RWPE1 (cell line): ENCODE measurements at regions not wholly inside any gene's neighbourhood (a gene's known extent, or its start where the extent isn't known, plus 50 kb on each side); places are given as distances from the start of the nearest gene placed in this dataset.

Source experiments
- CTCF ChIA-PET: fragments of 350-600 bp; sonication (Branson Sonifier 250); formaldehyde crosslinking; extraction: SDS; loops from one replicate; lab custom pipeline; 2021; lab: Yijun Ruan, JAX
- POLR2A ChIA-PET: fragments of 400-600 bp; formaldehyde crosslinking; extraction: SDS; loops from one replicate; lab custom pipeline; 2020; ENCODE audit warnings: antibody characterized with exemption; ENCODE audit not compliant: low non-redundant PET; lab: Yijun Ruan, JAX
- DNase-seq: peaks from one replicate; pipeline ENCODE4 v3.0.0; 2012; ENCODE audit warnings: low spot score
- H3K27ac ChIP-seq: fragments of 450-650 bp; 2 replicates; pipeline ENCODE4 v1.5.1; 2017
- TF ChIP-seq, protein P1 (sequence below): fragments of 450-650 bp; conservative IDR thresholded peaks from 2 replicates; pipeline ENCODE4 v1.5.1; 2017; ENCODE audit warnings: low read depth, mild to moderate bottlenecking

DNA sequence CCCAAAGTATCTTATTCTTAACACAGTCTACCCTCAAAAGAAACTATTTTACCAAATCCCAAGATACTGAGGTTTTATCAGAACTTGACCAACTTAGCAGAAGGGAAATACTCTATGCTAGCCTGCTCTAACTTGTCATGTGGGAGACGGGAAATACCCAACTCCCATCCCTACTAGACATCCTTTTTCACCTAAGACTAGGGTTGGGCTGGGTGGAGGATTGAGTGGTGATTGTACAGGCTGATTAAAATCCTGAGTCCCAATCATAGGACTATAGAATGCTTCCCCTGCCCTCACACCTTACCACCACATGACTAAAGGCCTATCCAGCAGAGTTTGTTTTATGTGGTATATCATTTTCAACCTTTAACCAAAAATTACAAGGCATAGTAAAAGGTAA is 786.5 kb downstream of the TAF11L14 start:
- POLR2A ChIA-PET: no interaction called here
- CTCF ChIA-PET: no interaction called here
- no peak overlapping the region for H3K27ac ChIP-seq
- no peak for DNase-seq
- TF ChIP-seq, protein P1, sequence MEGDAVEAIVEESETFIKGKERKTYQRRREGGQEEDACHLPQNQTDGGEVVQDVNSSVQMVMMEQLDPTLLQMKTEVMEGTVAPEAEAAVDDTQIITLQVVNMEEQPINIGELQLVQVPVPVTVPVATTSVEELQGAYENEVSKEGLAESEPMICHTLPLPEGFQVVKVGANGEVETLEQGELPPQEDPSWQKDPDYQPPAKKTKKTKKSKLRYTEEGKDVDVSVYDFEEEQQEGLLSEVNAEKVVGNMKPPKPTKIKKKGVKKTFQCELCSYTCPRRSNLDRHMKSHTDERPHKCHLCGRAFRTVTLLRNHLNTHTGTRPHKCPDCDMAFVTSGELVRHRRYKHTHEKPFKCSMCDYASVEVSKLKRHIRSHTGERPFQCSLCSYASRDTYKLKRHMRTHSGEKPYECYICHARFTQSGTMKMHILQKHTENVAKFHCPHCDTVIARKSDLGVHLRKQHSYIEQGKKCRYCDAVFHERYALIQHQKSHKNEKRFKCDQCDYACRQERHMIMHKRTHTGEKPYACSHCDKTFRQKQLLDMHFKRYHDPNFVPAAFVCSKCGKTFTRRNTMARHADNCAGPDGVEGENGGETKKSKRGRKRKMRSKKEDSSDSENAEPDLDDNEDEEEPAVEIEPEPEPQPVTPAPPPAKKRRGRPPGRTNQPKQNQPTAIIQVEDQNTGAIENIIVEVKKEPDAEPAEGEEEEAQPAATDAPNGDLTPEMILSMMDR: no peak

DNA sequence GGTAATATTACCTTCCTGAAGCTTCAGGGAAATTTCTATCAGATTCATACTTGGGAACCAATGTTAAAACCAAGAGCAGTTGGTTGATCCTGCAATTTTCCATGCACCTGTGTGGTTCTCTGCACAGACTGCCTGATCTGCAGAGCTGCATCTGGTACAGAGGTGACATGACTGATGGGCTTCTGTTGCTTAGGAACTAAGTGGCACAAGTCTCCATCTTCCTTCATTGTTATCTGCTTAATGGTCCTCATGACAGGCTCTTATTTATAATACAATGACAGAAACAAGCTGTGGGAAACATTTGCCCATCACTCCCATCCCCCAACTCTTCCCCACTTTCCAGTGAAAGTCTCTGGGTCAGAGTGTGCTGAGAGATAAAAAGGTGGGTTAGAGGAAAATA is 799.1 kb downstream of the TAF11L14 start:
- DNase-seq: no peak
- H3K27ac ChIP-seq: no peak overlapping the region
- CTCF ChIA-PET: interaction anchor here (0.7 kb wide), 1 partner anchor 40 kb away, joined by 3 read pairs; no protein-coding TSS in a partner anchor
- POLR2A ChIA-PET: no interaction called here
- TF ChIP-seq, protein P1: no peak

DNA sequence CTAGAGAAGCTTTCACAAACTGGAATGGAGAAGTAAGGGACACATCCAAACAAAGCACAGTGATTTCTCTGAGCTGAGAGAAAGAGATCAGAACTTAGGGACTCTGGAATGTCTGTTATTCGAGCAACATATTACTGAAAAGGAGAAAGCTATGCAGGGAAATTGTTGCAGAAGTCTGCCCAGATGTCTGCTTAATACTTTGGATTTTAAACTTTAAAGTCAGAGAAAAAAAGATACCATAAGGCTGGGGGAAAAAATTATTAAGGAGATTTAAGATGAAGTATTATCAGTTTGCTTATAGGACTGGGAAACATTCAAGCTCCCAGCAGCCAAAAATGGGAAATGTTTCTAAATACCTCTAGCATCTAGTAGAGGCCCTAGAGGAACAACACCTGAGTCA is 803.9 kb downstream of the TAF11L14 start:
- ChIA-PET CTCF (no interaction called here), POLR2A (no interaction called here)
- TF ChIP-seq, protein P1: no peak
- no peak for DNase-seq
- H3K27ac ChIP-seq: no peak overlapping the region

DNA sequence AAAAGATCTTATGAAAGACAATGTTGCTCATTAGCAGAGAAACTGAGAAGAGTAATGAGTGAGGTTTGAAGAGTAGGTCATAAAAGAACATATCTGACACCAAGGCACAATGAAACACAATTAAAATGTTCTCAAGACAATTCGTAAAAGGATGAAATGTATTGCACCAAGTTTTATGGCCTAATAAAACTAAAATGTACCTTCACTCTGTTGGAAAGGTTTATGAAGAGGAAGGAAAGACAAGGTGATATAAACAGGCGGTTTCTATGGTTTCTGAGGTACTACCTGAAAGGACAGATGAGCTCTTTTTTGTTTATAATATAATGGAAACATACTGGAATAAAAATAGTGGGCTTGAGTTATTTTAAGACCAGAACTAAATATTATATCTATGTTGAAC is 821.3 kb downstream of the TAF11L14 start:
- ChIA-PET CTCF (interaction anchor here (0.6 to 0.7 kb wide), 2 partner anchors 1258 to 1339 kb away, joined by 3 to 4 read pairs; no protein-coding TSS in a partner anchor), POLR2A (no interaction called here)
- TF ChIP-seq, protein P1: no peak
- H3K27ac ChIP-seq: no peak overlapping the region
- no peak for DNase-seq

DNA sequence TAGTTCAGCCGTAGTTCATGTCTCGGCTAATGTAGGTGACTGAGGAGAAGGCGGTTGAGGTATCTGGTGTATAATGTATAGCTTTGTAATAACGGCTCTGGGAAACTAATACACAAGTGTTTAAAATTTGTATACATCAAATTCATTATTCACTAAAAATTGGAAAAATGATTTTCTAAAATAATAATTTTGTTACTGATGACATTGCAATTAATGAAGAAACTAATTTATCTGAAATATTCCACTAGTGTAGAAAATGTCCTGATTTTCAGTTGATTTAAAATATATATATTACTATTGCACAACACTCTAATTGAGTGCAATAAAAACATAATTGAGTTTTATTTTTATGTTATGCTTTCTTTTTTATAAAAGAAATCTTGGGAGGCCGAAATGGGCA is 823.0 kb downstream of the TAF11L14 start:
- POLR2A ChIA-PET: no interaction called here
- DNase-seq: no peak
- no peak overlapping the region for H3K27ac ChIP-seq
- CTCF ChIA-PET: no interaction called here
- TF ChIP-seq, protein P1: no peak

DNA sequence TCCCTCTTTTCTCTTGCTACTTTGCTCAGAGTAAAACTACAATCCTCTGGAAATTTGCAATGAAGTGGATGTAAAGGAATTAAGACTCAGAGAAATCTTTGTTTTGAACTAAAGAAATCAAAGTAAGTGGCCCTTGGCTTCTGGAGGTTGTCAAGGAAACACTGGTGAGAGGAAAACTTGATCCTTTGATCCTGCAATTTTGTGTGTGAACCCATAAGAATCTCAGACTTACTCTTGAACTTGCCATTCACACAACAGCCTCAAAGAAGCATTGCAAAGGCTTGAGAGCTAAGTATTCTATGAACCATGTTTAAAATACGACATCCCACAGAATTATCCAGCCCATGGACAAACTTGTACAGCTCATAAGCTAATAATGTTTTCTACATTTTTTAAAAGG is 827.5 kb downstream of the TAF11L14 start:
- H3K27ac ChIP-seq: no peak overlapping the region
- ChIA-PET CTCF (no interaction called here), POLR2A (no interaction called here)
- DNase-seq: no peak
- TF ChIP-seq, protein P1: no peak
